LNCaP clone FGC (cell line): ENCODE measurements at regions not wholly inside any gene's neighbourhood (a gene's known extent, or its start where the extent isn't known, plus 50 kb on each side); places are given as distances from the start of the nearest gene placed in this dataset.

Experiments used
- DNase-seq: peaks from one replicate; pipeline ENCODE4 v3.0.0-alpha.2; 2011; ENCODE audit warnings: low read depth
- H3K4me3 ChIP-seq: 2 replicates; pipeline ENCODE4 v1.5.1; 2011; ENCODE audit warnings: mild to moderate bottlenecking, low read depth, low read length, control low read depth
- CTCF ChIP-seq: IDR thresholded peaks from 2 replicates; pipeline ENCODE4 v1.5.1; 2012; ENCODE audit warnings: mild to moderate bottlenecking; ENCODE audit not compliant: control insufficient read depth, insufficient read depth; ENCODE audit errors: extremely low read depth

GRCh38 chr10:2023687-2024086, 286.4 kb upstream of the ADARB2 start:
- no peak for DNase-seq
- H3K4me3 ChIP-seq: no peak overlapping the region
- no peak for TF ChIP-seq CTCF

- no peak for DNase-seq
- no peak for TF ChIP-seq CTCF
- no peak overlapping the region for H3K4me3 ChIP-seq
Measured at GRCh38 chr10:2022401-2022800, 285.1 kb upstream of the ADARB2 start.

GRCh38 chr10:2020836-2021235, 283.5 kb upstream of the ADARB2 start:
- no peak for DNase-seq
- TF ChIP-seq CTCF: no peak
- no peak overlapping the region for H3K4me3 ChIP-seq

GRCh38 chr10:2019803-2020202, 282.5 kb upstream of the ADARB2 start:
- no peak overlapping the region for H3K4me3 ChIP-seq
- no peak for DNase-seq

GRCh38 chr10:2019281-2019680, 282.0 kb upstream of the ADARB2 start:
- DNase-seq: no peak
- TF ChIP-seq CTCF: no peak

More at GRCh38 chr10:2019803-2020202, 282.5 kb upstream of the ADARB2 start:
- no peak for TF ChIP-seq CTCF

GRCh38 chr10:2014541-2014940, 277.2 kb upstream of the ADARB2 start:
- no peak for TF ChIP-seq CTCF
- no peak overlapping the region for H3K4me3 ChIP-seq
- no peak for DNase-seq

More at GRCh38 chr10:2019281-2019680, 282.0 kb upstream of the ADARB2 start:
- no peak overlapping the region for H3K4me3 ChIP-seq

GRCh38 chr10:2012209-2012608, 274.9 kb upstream of the ADARB2 start:
- no peak for TF ChIP-seq CTCF
- no peak overlapping the region for H3K4me3 ChIP-seq
- no peak for DNase-seq
